GM23338 (cell line): ENCODE measurements at regions not wholly inside any gene's neighbourhood (a gene's known extent, or its start where the extent isn't known, plus 50 kb on each side); places are given as distances from the start of the nearest gene placed in this dataset.

ENCODE experiments used
- ATAC-seq: fragments of 200-7000 bp; cut with Tn5 transposase; 3 replicates; pipeline ENCODE4 v1.9.1; 2020
- DNase-seq: peaks from one replicate; pipeline ENCODE4 v3.0.0-alpha.2; 2015; ENCODE audit warnings: low spot score
- H2AFZ ChIP-seq: fragments of 200-600 bp; sonication (generic); 2 replicates; pipeline ENCODE4 v1.8.0; 2016; ENCODE audit warnings: antibody characterized with exemption, mild to moderate bottlenecking, moderate library complexity
- H3F3A ChIP-seq: fragments of 200-600 bp; sonication (generic); replicated peaks from 2 replicates; pipeline ENCODE4 v1.8.0; 2017; ENCODE audit warnings: antibody characterized with exemption, mixed run types, low read depth
- H3K27ac ChIP-seq: fragments of 200-600 bp; sonication (generic); 2 replicates; pipeline ENCODE4 v1.6.1; 2016; ENCODE audit warnings: low read depth
- H3K27me3 ChIP-seq: fragments of 200-600 bp; sonication (generic); 2 replicates; pipeline ENCODE4 v1.8.0; 2016; ENCODE audit warnings: mild to moderate bottlenecking, mixed run types, moderate library complexity; ENCODE audit not compliant: insufficient read depth
- H3K36me3 ChIP-seq: fragments of 200-600 bp; sonication (generic); 2 replicates; pipeline ENCODE4 v1.8.0; 2016; ENCODE audit warnings: mild to moderate bottlenecking; ENCODE audit not compliant: insufficient read depth
- H3K4me1 ChIP-seq: fragments of 200-600 bp; sonication (generic); 2 replicates; pipeline ENCODE4 v1.8.0; 2016; ENCODE audit warnings: mild to moderate bottlenecking, moderate library complexity; ENCODE audit not compliant: insufficient read depth
- H3K4me2 ChIP-seq: fragments of 200-600 bp; sonication (generic); 2 replicates; pipeline ENCODE4 v1.7.1; 2017; ENCODE audit warnings: mixed run types
- H3K4me3 ChIP-seq: fragments of 200-600 bp; sonication (generic); 2 replicates; pipeline ENCODE4 v1.6.1; 2016; ENCODE audit warnings: mixed run types
- H3K79me2 ChIP-seq: fragments of 200-600 bp; sonication (generic); replicated peaks from 2 replicates; pipeline ENCODE4 v1.8.0; 2017; ENCODE audit warnings: mild to moderate bottlenecking; ENCODE audit not compliant: insufficient read depth
- H3K9me2 ChIP-seq: fragments of 200-600 bp; sonication (generic); 2 replicates; pipeline ENCODE4 v1.8.0; 2017; ENCODE audit not compliant: insufficient read depth
- H4K20me1 ChIP-seq: fragments of 200-600 bp; sonication (generic); replicated peaks from 2 replicates; pipeline ENCODE4 v1.8.0; 2017; ENCODE audit warnings: mild to moderate bottlenecking; ENCODE audit not compliant: insufficient read depth
- H3K27ac Mint-ChIP-seq: 2 replicates; pipeline ENCODE4 v1.8.0; 2020; ENCODE audit warnings: inconsistent platforms, mild to moderate bottlenecking, moderate library complexity, mixed read lengths
- H3K27me3 Mint-ChIP-seq: 3 replicates; pipeline ENCODE4 v1.8.0; 2022; ENCODE audit warnings: low read depth, mild to moderate bottlenecking, moderate library complexity, mixed read lengths, inconsistent platforms; ENCODE audit not compliant: insufficient read depth, poor library complexity
- H3K36me3 Mint-ChIP-seq: 3 replicates; pipeline ENCODE4 v1.8.0; 2021; ENCODE audit warnings: low read depth, mild to moderate bottlenecking, inconsistent platforms, moderate library complexity, mixed read lengths
- H3K4me1 Mint-ChIP-seq: 3 replicates; pipeline ENCODE4 v1.8.0; 2020; ENCODE audit warnings: mild to moderate bottlenecking, inconsistent platforms, mixed read lengths
- H3K4me3 Mint-ChIP-seq: 3 replicates; pipeline ENCODE4 v1.8.0; 2021; ENCODE audit warnings: moderate library complexity, mild to moderate bottlenecking, inconsistent platforms, mixed read lengths
- H3K9me3 Mint-ChIP-seq: 3 replicates; pipeline ENCODE4 v1.8.0; 2020; ENCODE audit warnings: moderate library complexity, mild to moderate bottlenecking, inconsistent platforms, mixed read lengths
- CTCF ChIP-seq, 2 experiments: fragments of 200-600 bp in 1 of 2; sonication (generic) in 1 of 2; conservative IDR thresholded peaks; 2 replicates each; pipeline versions ENCODE4 v1.5.1 to v1.6.1; 2016 to 2017; ENCODE audit warnings: antibody characterized with exemption in 2 of 2, low read depth in 2 of 2, mild to moderate bottlenecking in 2 of 2, moderate library complexity in 1 of 2
- ETS1 ChIP-seq: IDR thresholded peaks from 2 replicates; pipeline ENCODE4 v1.6.1; 2016; ENCODE audit warnings: antibody characterized with exemption
- EZH2phosphoT487 ChIP-seq: fragments of 200-600 bp; sonication (generic); IDR thresholded peaks from one replicate; pipeline ENCODE4 v1.8.1; 2018; ENCODE audit warnings: antibody characterized with exemption; ENCODE audit not compliant: unreplicated experiment
- JUNB ChIP-seq: IDR thresholded peaks from one replicate; pipeline ENCODE4 v1.6.1; 2016; ENCODE audit warnings: antibody characterized with exemption; ENCODE audit not compliant: unreplicated experiment
- NANOG ChIP-seq: IDR thresholded peaks from 2 replicates; pipeline ENCODE4 v1.6.1; 2016; ENCODE audit warnings: antibody characterized with exemption, borderline replicate concordance
- REST ChIP-seq: IDR thresholded peaks from one replicate; pipeline ENCODE4 v1.6.1; 2018; ENCODE audit warnings: antibody characterized with exemption; ENCODE audit not compliant: unreplicated experiment
- STAT1 ChIP-seq: IDR thresholded peaks from one replicate; pipeline ENCODE4 v1.6.1; 2016; ENCODE audit warnings: antibody characterized with exemption; ENCODE audit not compliant: unreplicated experiment
- ZNF114 ChIP-seq: fragments of 250-450 bp; sonication (Bioruptor Pico); IDR thresholded peaks from 2 replicates; pipeline ENCODE4 v1.5.0; 2020; ENCODE audit warnings: mild to moderate bottlenecking, moderate library complexity
- ZNF331 ChIP-seq: fragments of 250-450 bp; sonication (Bioruptor Pico); IDR thresholded peaks from 2 replicates; pipeline ENCODE4 v1.5.0; 2020; ENCODE audit warnings: low read depth, mild to moderate bottlenecking, moderate library complexity

GRCh38 chr16:50881331-50881830 lies 139.5 kb downstream of the CYLD start:
- Histone ChIP-seq H4K20me1 (no peaks in the 10 kb centered on the region), H3K27ac (no peak overlapping the region), H3K36me3 (no peaks in the 10 kb centered on the region), H3K9me2 (no peaks in the 10 kb centered on the region), H3F3A (no peaks in the 10 kb centered on the region), H3K27me3 (no peaks in the 10 kb centered on the region), H3K79me2 (no peaks in the 10 kb centered on the region), H3K4me2 (no peak overlapping the region), H3K4me3 (no peak overlapping the region), H3K4me1 (no peaks in the 10 kb centered on the region), H2AFZ (no peak overlapping the region)
- Mint-ChIP-seq H3K27me3 (peaks cover 9% of the 10 kb centered on the region), H3K9me3 (no peaks in the 10 kb centered on the region), H3K36me3 (no peaks in the 10 kb centered on the region), H3K27ac (no peak overlapping the region), H3K4me1 (peaks cover 12% of the 10 kb centered on the region; the same call in 2 of the 3 replicates), H3K4me3 (no peak overlapping the region)
- DNase-seq (no peak), ATAC-seq (no peak)
- no peak for TF ChIP-seq REST
- TF ChIP-seq JUNB: no peak
- TF ChIP-seq ZNF331 (CRISPR knock-in tag): no peak
- no peak for TF ChIP-seq ETS1

GRCh38 chr16:50880926-50881325 lies 139.0 kb downstream of the CYLD start:
- DNase-seq (no peak), ATAC-seq (no peak)
- H3K4me1 ChIP-seq: no peaks in the 10 kb centered on the region
- no peaks in the 10 kb centered on the region for H3K36me3 ChIP-seq
- H3K79me2 ChIP-seq: no peaks in the 10 kb centered on the region
- H4K20me1 ChIP-seq: no peaks in the 10 kb centered on the region
- H3K27ac ChIP-seq: no peak overlapping the region
- Mint-ChIP-seq H3K9me3 (no peaks in the 10 kb centered on the region), H3K36me3 (no peaks in the 10 kb centered on the region), H3K4me3 (no peak overlapping the region), H3K27ac (no peak overlapping the region), H3K27me3 (peaks cover 12% of the 10 kb centered on the region), H3K4me1 (peaks cover 12% of the 10 kb centered on the region; the same call in 2 of the 3 replicates)
- no peaks in the 10 kb centered on the region for H3K9me2 ChIP-seq
- H3K4me2 ChIP-seq: no peak overlapping the region
- no peaks in the 10 kb centered on the region for H3F3A ChIP-seq
- H3K27me3 ChIP-seq: no peaks in the 10 kb centered on the region
- no peak overlapping the region for H2AFZ ChIP-seq
- no peak for TF ChIP-seq ZNF331 (CRISPR knock-in tag)
- no peak for TF ChIP-seq REST
- no peak for TF ChIP-seq ETS1
- TF ChIP-seq JUNB: no peak
- TF ChIP-seq CTCF (conservative IDR thresholded peaks at IDR 0.05; ENCODE audit: low read depth in 2 of 2): no peak
- no peak for TF ChIP-seq NANOG
- no peak for TF ChIP-seq STAT1
- TF ChIP-seq ZNF114 (CRISPR knock-in tag): no peak
- TF ChIP-seq EZH2phosphoT487: no peak
- no peak overlapping the region for H3K4me3 ChIP-seq
